ENCODE measurements at regions not wholly inside any gene's neighbourhood (a gene's known extent, or its start where the extent isn't known, plus 50 kb on each side); places are given as distances from the start of the nearest gene placed in this dataset.

- DNase-seq = no peak
Measured at GRCh38 chr16:61313931-61314330, 722.3 kb downstream of the CDH8 start.

- DNase-seq = peak; percentile 41
Measured at GRCh38 chr16:61309386-61309785, 726.9 kb downstream of the CDH8 start.

- no peak for DNase-seq
Measured at GRCh38 chr16:61306204-61306603, 730.0 kb downstream of the CDH8 start.

GRCh38 chr16:61296814-61297213, 739.4 kb downstream of the CDH8 start:
- DNase-seq = no peak

GRCh38 chr16:61296305-61296704, 739.9 kb downstream of the CDH8 start:
- no peak for DNase-seq

- no peak for DNase-seq
Measured at GRCh38 chr16:61295311-61295710, 740.9 kb downstream of the CDH8 start.

GRCh38 chr16:61289141-61289540, 747.1 kb downstream of the CDH8 start:
- DNase-seq = no peak

- DNase-seq = peak; percentile 5
Measured at GRCh38 chr16:61277849-61278248, 758.4 kb downstream of the CDH8 start.

GRCh38 chr16:61274211-61274610, 762.0 kb downstream of the CDH8 start:
- no peak for DNase-seq

GRCh38 chr16:61270726-61271125, 765.5 kb downstream of the CDH8 start:
- no peak for DNase-seq

GRCh38 chr16:61263400-61263799, 772.8 kb downstream of the CDH8 start:
- DNase-seq = no peak

GRCh38 chr16:61261315-61261714, 774.9 kb downstream of the CDH8 start:
- DNase-seq = no peak

- no peak for DNase-seq
Measured at GRCh38 chr16:61246592-61246991, 789.6 kb downstream of the CDH8 start.

- DNase-seq = no peak
Measured at GRCh38 chr16:61243954-61244353, 792.3 kb downstream of the CDH8 start.

- peak; percentile 75 for DNase-seq
Measured at GRCh38 chr16:61237884-61238485, 798.3 kb downstream of the CDH8 start.

- DNase-seq = no peak
Measured at GRCh38 chr16:61233713-61234112, 802.5 kb downstream of the CDH8 start.

- no peak for DNase-seq
Measured at GRCh38 chr16:61228371-61228770, 807.9 kb downstream of the CDH8 start.

GRCh38 chr16:61215605-61216004, 820.6 kb downstream of the CDH8 start:
- no peak for DNase-seq

GRCh38 chr16:61214780-61215179, 821.5 kb downstream of the CDH8 start:
- peak; percentile 34 for DNase-seq

- no peak for DNase-seq
Measured at GRCh38 chr16:61210076-61210475, 826.2 kb downstream of the CDH8 start.

- DNase-seq = no peak
Measured at GRCh38 chr16:61195006-61195405, 841.2 kb downstream of the CDH8 start.

- DNase-seq = no peak
Measured at GRCh38 chr16:61194573-61194972, 841.7 kb downstream of the CDH8 start.

- no peak for DNase-seq
Measured at GRCh38 chr16:61182391-61182790, 853.8 kb downstream of the CDH8 start.

- DNase-seq = no peak
Measured at GRCh38 chr16:61181982-61182381, 854.3 kb downstream of the CDH8 start.

GRCh38 chr16:61179561-61179960, 856.7 kb downstream of the CDH8 start:
- DNase-seq = no peak

GRCh38 chr16:61165797-61166196, 870.4 kb downstream of the CDH8 start:
- no peak for DNase-seq
